ENCODE measurements at regions not wholly inside any gene's neighbourhood (a gene's known extent, or its start where the extent isn't known, plus 50 kb on each side); places are given as distances from the start of the nearest gene placed in this dataset.

GRCh38 chr2:176813621-176814049, 399.0 kb upstream of the HNRNPA3 start:
- ATAC-seq = no peak
- no peak for TF ChIP-seq SNAI2 (CRISPR knock-in tag; IDR thresholded peaks at IDR 0.05)
- no peak for TF ChIP-seq BACH2 (CRISPR knock-in tag; IDR thresholded peaks at IDR 0.05; ENCODE audit: borderline replicate concordance)
- TF ChIP-seq CSDC2 (CRISPR knock-in tag; IDR thresholded peaks at IDR 0.05) = no peak
- no peak for TF ChIP-seq ZFP30 (CRISPR knock-in tag; IDR thresholded peaks at IDR 0.05)
- TF ChIP-seq, protein P1, sequence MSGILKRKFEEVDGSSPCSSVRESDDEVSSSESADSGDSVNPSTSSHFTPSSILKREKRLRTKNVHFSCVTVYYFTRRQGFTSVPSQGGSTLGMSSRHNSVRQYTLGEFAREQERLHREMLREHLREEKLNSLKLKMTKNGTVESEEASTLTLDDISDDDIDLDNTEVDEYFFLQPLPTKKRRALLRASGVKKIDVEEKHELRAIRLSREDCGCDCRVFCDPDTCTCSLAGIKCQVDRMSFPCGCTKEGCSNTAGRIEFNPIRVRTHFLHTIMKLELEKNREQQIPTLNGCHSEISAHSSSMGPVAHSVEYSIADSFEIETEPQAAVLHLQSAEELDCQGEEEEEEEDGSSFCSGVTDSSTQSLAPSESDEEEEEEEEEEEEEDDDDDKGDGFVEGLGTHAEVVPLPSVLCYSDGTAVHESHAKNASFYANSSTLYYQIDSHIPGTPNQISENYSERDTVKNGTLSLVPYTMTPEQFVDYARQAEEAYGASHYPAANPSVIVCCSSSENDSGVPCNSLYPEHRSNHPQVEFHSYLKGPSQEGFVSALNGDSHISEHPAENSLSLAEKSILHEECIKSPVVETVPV (CRISPR knock-in tag; IDR thresholded peaks at IDR 0.05) = no peak
- TF ChIP-seq TOX (CRISPR knock-in tag; IDR thresholded peaks at IDR 0.05; ENCODE audit: borderline replicate concordance) = no peak
- TF ChIP-seq CREB5 (CRISPR knock-in tag; IDR thresholded peaks at IDR 0.05; ENCODE audit: low read depth) = no peak
- no peak for TF ChIP-seq ZFP3 (CRISPR knock-in tag; IDR thresholded peaks at IDR 0.05)
- no peak for TF ChIP-seq RARB (CRISPR knock-in tag; IDR thresholded peaks at IDR 0.05)
- TF ChIP-seq OSR1 (CRISPR knock-in tag; IDR thresholded peaks at IDR 0.05) = no peak
- no peak for TF ChIP-seq PPARA (CRISPR knock-in tag; IDR thresholded peaks at IDR 0.05; ENCODE audit: borderline replicate concordance)
- TF ChIP-seq GLIS3 (CRISPR knock-in tag; IDR thresholded peaks at IDR 0.05) = no peak

DNA sequence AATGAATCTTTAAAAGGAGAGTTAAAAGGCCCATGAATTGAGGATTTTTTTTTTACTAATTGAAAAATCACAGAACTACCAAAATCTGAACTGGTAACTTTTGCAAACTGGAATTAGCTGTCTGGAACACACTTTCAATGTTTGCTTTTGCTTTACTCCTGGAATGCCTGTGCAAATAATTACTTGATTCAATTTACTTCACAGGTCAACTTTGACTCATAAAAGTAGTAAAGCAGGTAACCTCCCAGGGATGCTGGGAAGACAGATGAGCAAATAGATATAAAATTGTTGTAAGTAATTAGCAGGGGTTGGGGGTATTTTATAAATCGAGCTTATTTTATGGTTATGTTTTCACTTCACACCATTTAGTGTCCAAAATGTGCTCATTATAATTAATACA, 398.3 kb upstream of the HNRNPA3 start:
- ATAC-seq = no peak
- TF ChIP-seq ZFP3 (CRISPR knock-in tag; IDR thresholded peaks at IDR 0.05) (no peak), ZNF565 (CRISPR knock-in tag; conservative IDR thresholded peaks at IDR 0.05; ENCODE audit: low read depth) (no peak)

DNA sequence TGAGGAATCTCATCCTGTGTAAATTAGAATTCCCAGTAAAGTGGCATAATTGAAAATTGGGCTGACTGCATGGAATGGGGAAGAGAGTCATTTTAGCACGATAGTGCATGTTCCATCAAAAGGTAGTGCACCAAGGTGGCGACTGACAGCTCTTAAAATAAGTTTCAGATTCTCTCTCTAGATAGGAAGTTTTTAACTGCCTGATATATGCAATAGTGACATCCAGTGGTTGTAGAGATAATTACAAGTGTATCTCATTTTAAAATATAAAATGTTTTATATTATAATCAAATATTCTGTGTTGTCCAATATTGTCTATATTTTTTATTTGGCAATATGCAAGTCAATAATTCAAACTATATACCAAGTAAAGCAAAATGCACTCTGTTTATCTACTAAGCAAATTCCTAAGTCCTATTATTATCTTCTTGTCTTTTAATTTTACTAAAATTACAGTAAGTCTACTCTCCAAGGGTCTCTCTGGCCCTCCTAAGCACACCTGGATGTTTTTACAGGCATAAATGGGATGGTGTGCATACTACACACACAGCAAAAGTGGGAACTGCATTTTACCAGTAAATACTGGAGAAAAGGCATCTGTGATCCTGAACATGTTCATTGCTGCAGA, 397.7 kb upstream of the HNRNPA3 start:
- ATAC-seq = peak; percentile 69; the same call in 2 of the 3 replicates
- TF ChIP-seq ZNF565 (CRISPR knock-in tag; conservative IDR thresholded peaks at IDR 0.05; ENCODE audit: low read depth) (no peak), OSR1 (CRISPR knock-in tag; IDR thresholded peaks at IDR 0.05) (no peak), CSDC2 (CRISPR knock-in tag; IDR thresholded peaks at IDR 0.05) (no peak), ISL1 (CRISPR knock-in tag; IDR thresholded peaks at IDR 0.05) (0 out of 2 replicates have a peak, but pooled peaks have one; percentile 26), PPARA (CRISPR knock-in tag; IDR thresholded peaks at IDR 0.05; ENCODE audit: borderline replicate concordance) (no peak), PATZ1 (CRISPR knock-in tag; IDR thresholded peaks at IDR 0.05; ENCODE audit: borderline replicate concordance) (no peak), ZC3H10 (CRISPR knock-in tag; IDR thresholded peaks at IDR 0.05) (no peak)

GRCh38 chr2:176817061-176817565, 395.5 kb upstream of the HNRNPA3 start:
- ATAC-seq = peak; percentile 79
- no peak for TF ChIP-seq ZNF70 (CRISPR knock-in tag; IDR thresholded peaks at IDR 0.05)
- TF ChIP-seq ZFP3 (CRISPR knock-in tag; IDR thresholded peaks at IDR 0.05) = no peak
- no peak for TF ChIP-seq ESRRG (CRISPR knock-in tag; IDR thresholded peaks at IDR 0.05)
- TF ChIP-seq PPARA (CRISPR knock-in tag; IDR thresholded peaks at IDR 0.05; ENCODE audit: borderline replicate concordance) = no peak
- TF ChIP-seq ZNF565 (CRISPR knock-in tag; conservative IDR thresholded peaks at IDR 0.05; ENCODE audit: low read depth) = no peak
- TF ChIP-seq SNAI2 (CRISPR knock-in tag; IDR thresholded peaks at IDR 0.05) = no peak
- TF ChIP-seq, protein P2, sequence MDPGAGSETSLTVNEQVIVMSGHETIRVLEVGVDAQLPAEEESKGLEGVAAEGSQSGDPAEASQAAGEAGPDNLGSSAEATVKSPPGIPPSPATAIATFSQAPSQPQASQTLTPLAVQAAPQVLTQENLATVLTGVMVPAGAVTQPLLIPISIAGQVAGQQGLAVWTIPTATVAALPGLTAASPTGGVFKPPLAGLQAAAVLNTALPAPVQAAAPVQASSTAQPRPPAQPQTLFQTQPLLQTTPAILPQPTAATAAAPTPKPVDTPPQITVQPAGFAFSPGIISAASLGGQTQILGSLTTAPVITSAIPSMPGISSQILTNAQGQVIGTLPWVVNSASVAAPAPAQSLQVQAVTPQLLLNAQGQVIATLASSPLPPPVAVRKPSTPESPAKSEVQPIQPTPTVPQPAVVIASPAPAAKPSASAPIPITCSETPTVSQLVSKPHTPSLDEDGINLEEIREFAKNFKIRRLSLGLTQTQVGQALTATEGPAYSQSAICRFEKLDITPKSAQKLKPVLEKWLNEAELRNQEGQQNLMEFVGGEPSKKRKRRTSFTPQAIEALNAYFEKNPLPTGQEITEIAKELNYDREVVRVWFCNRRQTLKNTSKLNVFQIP (CRISPR knock-in tag; IDR thresholded peaks at IDR 0.05; ENCODE audit: borderline replicate concordance, low read depth) = no peak
- TF ChIP-seq TCF4 (CRISPR knock-in tag; IDR thresholded peaks at IDR 0.05; ENCODE audit: borderline replicate concordance) = no peak
- TF ChIP-seq CSDC2 (CRISPR knock-in tag; IDR thresholded peaks at IDR 0.05) = no peak
- no peak for TF ChIP-seq PATZ1 (CRISPR knock-in tag; IDR thresholded peaks at IDR 0.05; ENCODE audit: borderline replicate concordance)
- TF ChIP-seq RARB (CRISPR knock-in tag; IDR thresholded peaks at IDR 0.05) = no peak
